ENCODE measurements at regions not wholly inside any gene's neighbourhood (a gene's known extent, or its start where the extent isn't known, plus 50 kb on each side); places are given as distances from the start of the nearest gene placed in this dataset.

- no peak overlapping the region for H3K9ac ChIP-seq (ENCODE audit: insufficient read depth, low read length)
- H4K20me1 ChIP-seq (ENCODE audit: control insufficient read depth, extremely low read depth, insufficient read depth, low read length), result no peaks in the 10 kb centered on the region
- TF ChIP-seq EZH2 (IDR thresholded peaks at IDR 0.05; ENCODE audit: low read length, missing control alignments) (no peak), CTCF (conservative IDR thresholded peaks at IDR 0.05 in 1 of 2, IDR thresholded peaks at IDR 0.05 in 1 of 2; ENCODE audit: low read depth in 1 of 2, low read length in 2 of 2) (no peak)
- no peak overlapping the region for H3K4me2 ChIP-seq (ENCODE audit: extremely low read depth, insufficient read depth, low read length)
- DNase-seq (ENCODE audit: low read depth in 2 of 2), result no peak
- H3K4me3 ChIP-seq (replicated peaks in 1 of 4; ENCODE audit: control extremely low read depth in 1 of 4, insufficient read depth in 1 of 4, low read depth in 3 of 4, low read length in 4 of 4), result no peak overlapping the region
- no peaks in the 10 kb centered on the region for H3K79me2 ChIP-seq (ENCODE audit: control insufficient read depth, insufficient read depth, low read length)
- H3K9me3 ChIP-seq (ENCODE audit: control insufficient read depth, insufficient read depth, low read depth, low read length), result no peaks in the 10 kb centered on the region
- H3K27ac ChIP-seq (ENCODE audit: insufficient read depth, low read length), result no peak overlapping the region
- no peaks in the 10 kb centered on the region for H3K36me3 ChIP-seq (ENCODE audit: control insufficient read depth, insufficient read depth, low read length)
- no peaks in the 10 kb centered on the region for H3K27me3 ChIP-seq (ENCODE audit: control insufficient read depth, insufficient read depth, low read length)
- no peaks in the 10 kb centered on the region for H3K4me1 ChIP-seq (ENCODE audit: control insufficient read depth, extremely low read depth, insufficient read depth, low read length)
- no peak overlapping the region for H2AFZ ChIP-seq (ENCODE audit: low read length)
Observed at GRCh38 chr2:63678551-63678950, 89.8 kb downstream of the MDH1 start.

- TF ChIP-seq EZH2 (IDR thresholded peaks at IDR 0.05; ENCODE audit: low read length, missing control alignments) (no peak), CTCF (conservative IDR thresholded peaks at IDR 0.05 in 1 of 2, IDR thresholded peaks at IDR 0.05 in 1 of 2; ENCODE audit: low read depth in 1 of 2, low read length in 2 of 2) (no peak)
- no peak overlapping the region for H2AFZ ChIP-seq (ENCODE audit: low read length)
- DNase-seq (ENCODE audit: low read depth in 2 of 2), result no peak
Observed at GRCh38 chr2:63679252-63679855, 90.6 kb downstream of the MDH1 start.

GRCh38 chr2:63680455-63680854, 91.7 kb downstream of the MDH1 start:
- Histone ChIP-seq H3K36me3 (ENCODE audit: control insufficient read depth, insufficient read depth, low read length) (no peaks in the 10 kb centered on the region), H3K4me2 (ENCODE audit: extremely low read depth, insufficient read depth, low read length) (no peak overlapping the region), H4K20me1 (ENCODE audit: control insufficient read depth, extremely low read depth, insufficient read depth, low read length) (no peaks in the 10 kb centered on the region), H3K27me3 (ENCODE audit: control insufficient read depth, insufficient read depth, low read length) (no peaks in the 10 kb centered on the region), H3K4me1 (ENCODE audit: control insufficient read depth, extremely low read depth, insufficient read depth, low read length) (no peaks in the 10 kb centered on the region), H3K4me3 (replicated peaks in 1 of 4; ENCODE audit: control extremely low read depth in 1 of 4, insufficient read depth in 1 of 4, low read depth in 3 of 4, low read length in 4 of 4) (no peak overlapping the region), H3K9ac (ENCODE audit: insufficient read depth, low read length) (no peak overlapping the region), H3K79me2 (ENCODE audit: control insufficient read depth, insufficient read depth, low read length) (no peaks in the 10 kb centered on the region), H3K9me3 (ENCODE audit: control insufficient read depth, insufficient read depth, low read depth, low read length) (no peaks in the 10 kb centered on the region), H3K27ac (ENCODE audit: insufficient read depth, low read length) (no peak overlapping the region), H2AFZ (ENCODE audit: low read length) (no peak overlapping the region)
- DNase-seq (ENCODE audit: low read depth in 2 of 2), result no peak
- TF ChIP-seq EZH2 (IDR thresholded peaks at IDR 0.05; ENCODE audit: low read length, missing control alignments), result no peak
- TF ChIP-seq CTCF (conservative IDR thresholded peaks at IDR 0.05 in 1 of 2, IDR thresholded peaks at IDR 0.05 in 1 of 2; ENCODE audit: low read depth in 1 of 2, low read length in 2 of 2), result no peak

More at GRCh38 chr2:63679252-63679855, 90.6 kb downstream of the MDH1 start:
- Histone ChIP-seq H4K20me1 (ENCODE audit: control insufficient read depth, extremely low read depth, insufficient read depth, low read length) (no peaks in the 10 kb centered on the region), H3K27me3 (ENCODE audit: control insufficient read depth, insufficient read depth, low read length) (no peaks in the 10 kb centered on the region), H3K4me1 (ENCODE audit: control insufficient read depth, extremely low read depth, insufficient read depth, low read length) (no peaks in the 10 kb centered on the region), H3K4me3 (replicated peaks in 1 of 4; ENCODE audit: control extremely low read depth in 1 of 4, insufficient read depth in 1 of 4, low read depth in 3 of 4, low read length in 4 of 4) (no peak overlapping the region), H3K4me2 (ENCODE audit: extremely low read depth, insufficient read depth, low read length) (no peak overlapping the region), H3K36me3 (ENCODE audit: control insufficient read depth, insufficient read depth, low read length) (no peaks in the 10 kb centered on the region), H3K9me3 (ENCODE audit: control insufficient read depth, insufficient read depth, low read depth, low read length) (no peaks in the 10 kb centered on the region), H3K79me2 (ENCODE audit: control insufficient read depth, insufficient read depth, low read length) (no peaks in the 10 kb centered on the region), H3K27ac (ENCODE audit: insufficient read depth, low read length) (no peak overlapping the region), H3K9ac (ENCODE audit: insufficient read depth, low read length) (no peak overlapping the region)

Data from fibroblast of lung (primary cell).